ENCODE measurements at regions not wholly inside any gene's neighbourhood (a gene's known extent, or its start where the extent isn't known, plus 50 kb on each side); places are given as distances from the start of the nearest gene placed in this dataset.

- DNase-seq (ENCODE audit: extremely low read depth, low read depth): no peak
- no peak for TF ChIP-seq CTCF (IDR thresholded peaks at IDR 0.05; ENCODE audit: low read depth, low read length)
These were observed 570.5 kb downstream of the MRPL39 start for GRCh38 chr21:25036775-25037174.

GRCh38 chr21:25031750-25032149 lies 575.5 kb downstream of the MRPL39 start:
- DNase-seq (ENCODE audit: extremely low read depth, low read depth): no peak
- no peak for TF ChIP-seq CTCF (IDR thresholded peaks at IDR 0.05; ENCODE audit: low read depth, low read length)

GRCh38 chr21:25029580-25029979 lies 577.7 kb downstream of the MRPL39 start:
- DNase-seq (ENCODE audit: extremely low read depth, low read depth): no peak
- TF ChIP-seq CTCF (IDR thresholded peaks at IDR 0.05; ENCODE audit: low read depth, low read length): no peak

GRCh38 chr21:25025596-25025995 lies 581.7 kb downstream of the MRPL39 start:
- no peak for TF ChIP-seq CTCF (IDR thresholded peaks at IDR 0.05; ENCODE audit: low read depth, low read length)
- no peak for DNase-seq (ENCODE audit: extremely low read depth, low read depth)

- no peak for DNase-seq (ENCODE audit: extremely low read depth, low read depth)
These were observed 582.6 kb downstream of the MRPL39 start for GRCh38 chr21:25024639-25025038.

GRCh38 chr21:25005388-25005787 lies 601.9 kb downstream of the MRPL39 start:
- no peak for TF ChIP-seq CTCF (IDR thresholded peaks at IDR 0.05; ENCODE audit: low read depth, low read length)
- no peak for DNase-seq (ENCODE audit: extremely low read depth, low read depth)

More at GRCh38 chr21:25024639-25025038, 582.6 kb downstream of the MRPL39 start:
- no peak for TF ChIP-seq CTCF (IDR thresholded peaks at IDR 0.05; ENCODE audit: low read depth, low read length)

- no peak for TF ChIP-seq CTCF (IDR thresholded peaks at IDR 0.05; ENCODE audit: low read depth, low read length)
- no peak for DNase-seq (ENCODE audit: extremely low read depth, low read depth)
These were observed 604.6 kb downstream of the MRPL39 start for GRCh38 chr21:25002676-25003075.

All from AG09319 (cell line).